Fibroblast of the conjunctiva (primary cell): ENCODE measurements at regions not wholly inside any gene's neighbourhood (a gene's known extent, or its start where the extent isn't known, plus 50 kb on each side); places are given as distances from the start of the nearest gene placed in this dataset.

Source experiments
- DNase-seq: peaks from one replicate; pipeline ENCODE4 v3.0.0-alpha.2; 2010; ENCODE audit warnings: low read depth

DNA sequence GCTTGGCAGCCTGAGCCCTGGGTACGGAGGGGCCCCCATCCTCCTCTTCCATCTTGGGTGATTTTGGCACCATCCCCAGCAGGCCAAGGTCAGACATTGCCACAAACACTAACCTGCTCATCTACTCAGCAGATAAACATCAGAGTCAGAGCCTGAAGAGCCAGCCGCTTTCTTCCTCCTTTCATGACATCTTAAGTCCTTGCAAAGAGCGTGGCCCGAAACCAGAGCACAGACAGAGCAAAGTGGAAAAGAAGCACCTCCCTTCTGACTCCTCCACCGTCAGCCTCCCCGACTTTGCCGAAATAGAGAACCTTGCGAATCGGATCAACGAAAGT, 60.4 kb upstream of the RPH3AL start:
- DNase-seq: no peak

DNA sequence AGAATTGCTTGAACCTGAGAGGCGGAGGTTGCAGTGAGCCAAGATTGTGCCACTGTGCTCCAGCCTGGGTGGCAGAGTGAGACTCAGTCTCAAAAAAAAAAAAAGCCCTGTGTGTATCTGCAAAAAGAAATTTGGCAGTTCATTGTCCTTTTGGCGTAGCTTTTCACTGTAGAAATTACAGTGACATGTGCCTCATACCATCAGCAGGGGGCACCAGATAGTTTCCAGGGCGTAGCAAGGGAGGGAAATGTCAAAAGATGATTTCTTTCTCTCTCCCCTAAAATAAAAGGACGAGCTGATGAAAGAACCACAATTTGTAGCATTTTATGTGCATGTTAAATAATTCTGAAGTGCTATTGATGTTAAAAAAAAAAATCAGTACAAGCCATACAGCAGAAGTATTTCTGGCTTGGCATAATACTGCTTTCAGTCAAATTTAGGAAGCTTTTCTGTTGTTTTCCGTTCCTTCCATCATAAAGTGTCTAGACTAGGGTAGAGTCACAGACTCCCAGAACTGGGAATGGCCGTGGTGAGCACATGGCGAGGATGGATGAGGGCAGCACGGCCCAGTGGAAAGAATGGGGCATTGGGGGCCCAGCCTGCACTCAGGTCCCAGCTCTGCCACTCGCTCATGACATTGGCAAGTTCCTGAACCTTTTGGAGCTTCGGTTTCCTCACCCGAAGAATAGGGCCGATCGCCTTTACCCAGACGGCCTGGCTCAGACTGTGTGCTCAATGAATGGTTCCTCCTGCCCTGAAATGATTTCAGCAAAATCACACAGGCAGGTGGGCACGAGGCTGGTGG, 59.8 kb upstream of the RPH3AL start:
- peak; percentile 54 for DNase-seq

DNA sequence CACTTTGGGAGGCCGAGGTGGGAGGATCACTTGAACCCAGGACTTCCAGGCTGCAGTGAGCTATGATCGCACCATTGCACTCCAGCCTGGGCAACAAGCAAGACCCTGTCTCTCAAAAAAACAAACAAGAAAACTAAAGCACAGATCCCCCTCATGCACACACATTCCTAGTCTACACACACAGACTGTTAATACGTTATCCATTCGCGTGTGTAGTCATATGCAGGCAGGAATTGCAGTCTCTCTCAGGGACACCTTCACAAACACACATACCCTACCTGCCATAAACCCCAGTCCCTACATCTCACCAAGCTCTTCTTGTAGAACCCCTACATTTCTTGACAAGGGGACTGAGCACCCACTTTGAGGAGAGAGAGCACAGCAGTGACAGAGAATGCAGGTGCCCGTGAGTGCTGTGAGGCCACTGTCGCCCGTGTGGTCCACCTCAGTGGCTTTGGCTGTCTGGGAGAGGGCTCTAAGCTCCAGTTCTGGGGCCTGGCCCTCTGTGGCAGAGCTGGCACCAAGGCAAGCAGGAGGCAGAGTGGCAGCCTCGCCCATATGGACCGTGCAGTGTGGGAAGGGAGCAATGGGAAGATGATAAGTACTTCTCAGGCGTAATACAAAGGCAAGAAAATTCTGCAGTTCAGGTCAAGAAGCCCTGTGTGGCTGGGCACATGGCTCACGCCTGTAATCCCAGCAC, 59.0 kb upstream of the RPH3AL start:
- no peak for DNase-seq

- no peak for DNase-seq
Observed at GRCh38 chr17:410543-411401, 58.2 kb upstream of the RPH3AL start.

- peak; percentile 100 for DNase-seq
Observed at GRCh38 chr17:409848-410542, 57.4 kb upstream of the RPH3AL start.

DNA sequence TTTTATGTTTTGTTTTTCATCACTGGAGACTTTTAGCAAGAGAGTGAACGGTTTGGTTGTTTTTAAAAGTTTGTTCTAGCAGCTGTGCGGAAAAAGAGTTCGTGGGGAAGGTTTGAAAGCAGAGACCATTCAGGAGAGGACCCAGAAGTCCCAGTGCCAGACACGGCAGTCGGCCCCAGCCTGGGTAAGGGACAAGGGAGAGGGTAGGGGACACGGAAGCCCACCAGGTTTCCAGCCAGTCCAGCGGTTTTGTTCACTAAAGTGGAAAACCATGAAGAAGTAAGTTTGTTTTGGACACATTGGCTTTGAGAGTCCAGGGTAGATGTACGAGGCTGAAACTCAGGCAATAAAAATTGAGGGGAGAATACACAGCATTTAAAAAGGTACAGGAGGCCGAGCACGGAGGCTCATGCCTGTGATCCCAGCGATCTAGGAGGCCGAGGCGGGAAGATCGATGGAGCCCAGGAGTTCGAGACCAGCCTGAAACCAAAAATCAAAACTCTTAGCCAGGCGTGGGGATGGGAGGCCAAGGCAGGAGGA, 56.8 kb upstream of the RPH3AL start:
- no peak for DNase-seq

DNA sequence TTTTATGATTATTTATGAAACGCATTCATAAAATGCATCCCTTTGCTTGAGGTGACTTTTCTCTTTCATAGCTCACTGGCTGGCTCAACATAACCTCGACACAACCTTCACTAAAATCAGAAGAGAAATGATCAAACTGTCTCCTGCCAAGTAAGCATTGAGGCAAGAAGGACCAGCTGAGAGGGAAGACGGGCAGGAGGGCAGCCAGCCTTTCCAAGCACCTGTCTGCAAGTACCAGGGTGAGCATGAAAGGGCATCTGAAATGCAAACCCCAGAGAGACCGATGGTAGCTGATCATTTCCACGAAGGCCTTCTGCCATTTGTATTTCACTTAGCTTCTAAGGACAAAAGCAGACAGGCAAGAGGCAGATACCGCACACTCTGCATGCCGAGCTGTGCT, 52.1 kb upstream of the RPH3AL start:
- no peak for DNase-seq
